HCT116 (cell line): ENCODE measurements at regions not wholly inside any gene's neighbourhood (a gene's known extent, or its start where the extent isn't known, plus 50 kb on each side); places are given as distances from the start of the nearest gene placed in this dataset.
"Not testable (repeated sequence)": the region's sequence is repeated elsewhere in the genome, so short reads cannot be mapped to it uniquely, and the experiment has no call there.

Source experiments
- ATAC-seq: fragments of 200-7000 bp; cut with Tn5 transposase; 2 replicates; pipeline ENCODE4 v1.9.1; 2020; ENCODE audit warnings: mild to moderate bottlenecking, moderate library complexity
- BruUV-seq: library from RNA; stranded (reverse); fragments of 400-500 nt; replicated peaks from 2 replicates; lab custom pipeline; 2021; lab: Mats Ljungman, UMichigan
- CTCF ChIA-PET: fragments of 300-600 bp; sonication (Branson Sonifier 250); formaldehyde crosslinking; loops from one replicate; lab custom pipeline; 2021; ENCODE audit warnings: antibody characterized with exemption; lab: Charles Lee
- POLR2A ChIA-PET: fragments of 300-600, 350-600 bp; sonication (Branson Sonifier 250); formaldehyde crosslinking; loops from one replicate; lab custom pipeline; 2021; ENCODE audit warnings: antibody characterized with exemption; lab: Charles Lee
- RAD21 ChIA-PET, 2 experiments: fragments of 300-600 bp; sonication (Branson Sonifier 250); formaldehyde crosslinking; loops; one replicate each; lab custom pipeline; 2023; ENCODE audit warnings: low total read pairs in 2 of 2; ENCODE audit not compliant: uncharacterized antibody in 2 of 2, unreplicated experiment in 2 of 2, low non-redundant PET in 1 of 2; lab: Charles Lee
- DNase-seq: peaks from one replicate; pipeline ENCODE4 v3.0.0-alpha.2; 2010; ENCODE audit warnings: low read depth, low spot score
- H2AFZ ChIP-seq: fragments of 200-600 bp; shearing (Covaris generic), sonication (generic); 2 replicates; pipeline ENCODE4 v1.6.1; 2017; ENCODE audit warnings: low read depth, mixed run types, mixed read lengths, antibody characterized with exemption, low read length; ENCODE audit not compliant: poor library complexity, severe bottlenecking
- H3K27ac ChIP-seq: 2 replicates; pipeline ENCODE4 v1.5.1; 2012; ENCODE audit warnings: low read depth, low read length
- H3K27me3 ChIP-seq: fragments of 200-600 bp; sonication (generic); 2 replicates; pipeline ENCODE4 v1.6.1; 2016; ENCODE audit warnings: mixed run types, low read length, mixed read lengths; ENCODE audit not compliant: insufficient read depth
- H3K36me3 ChIP-seq, 2 experiments: fragments of 200-500 bp in 1 of 2; fragments of 200-600 bp in 1 of 2; sonication (Bioruptor generic) in 1 of 2; sonication (generic) in 1 of 2; 2 replicates each; pipeline versions ENCODE4 v1.5.1 to v1.6.1; 2014 to 2016; ENCODE audit warnings: low read length in 2 of 2, inconsistent platforms in 1 of 2, mixed read lengths in 1 of 2, mixed run types in 1 of 2; ENCODE audit not compliant: insufficient read depth in 2 of 2, control insufficient read depth in 1 of 2
- H3K4me1 ChIP-seq, 2 experiments: fragments of 200-600 bp in 1 of 2; sonication (generic) in 1 of 2; 2 replicates each; pipeline versions ENCODE4 v1.5.1 to v1.6.1; 2012 to 2017; ENCODE audit warnings: low read length in 2 of 2, inconsistent platforms in 1 of 2, mild to moderate bottlenecking in 1 of 2, mixed read lengths in 1 of 2, mixed run types in 1 of 2, moderate library complexity in 1 of 2; ENCODE audit not compliant: insufficient read depth in 2 of 2, control insufficient read depth in 1 of 2
- H3K4me2 ChIP-seq: fragments of 200-600 bp; sonication (generic); 2 replicates; pipeline ENCODE4 v1.6.1; 2017; ENCODE audit warnings: mixed run types, low read length, mixed read lengths
- H3K4me3 ChIP-seq, 2 experiments: fragments of 200-600 bp in 1 of 2; sonication (generic) in 1 of 2; replicated peaks in 1 of 2; 2 replicates each; pipeline ENCODE4 v1.5.1; 2011 to 2016; ENCODE audit warnings: low read length in 2 of 2, control low read depth in 1 of 2, low read depth in 1 of 2, mild to moderate bottlenecking in 1 of 2, mixed read lengths in 1 of 2, mixed run types in 1 of 2
- H3K79me2 ChIP-seq: fragments of 200-600 bp; sonication (generic); 2 replicates; pipeline ENCODE4 v1.6.1; 2017; ENCODE audit warnings: mild to moderate bottlenecking, mixed run types, low read length, moderate library complexity, mixed read lengths; ENCODE audit not compliant: insufficient read depth
- H3K9ac ChIP-seq: fragments of 200-600 bp; sonication (generic); 2 replicates; pipeline ENCODE4 v1.6.1; 2016; ENCODE audit warnings: low read length, mixed read lengths
- H3K9me2 ChIP-seq: fragments of 200-600 bp; sonication (generic), shearing (Covaris generic); 2 replicates; pipeline ENCODE4 v1.6.1; 2017; ENCODE audit warnings: mixed run types, mild to moderate bottlenecking, moderate library complexity; ENCODE audit not compliant: insufficient read depth
- H3K9me3 ChIP-seq, 2 experiments: fragments of 200-500 bp in 1 of 2; fragments of 200-600 bp in 1 of 2; sonication (Bioruptor generic) in 1 of 2; sonication (generic) in 1 of 2; 2 replicates each; pipeline ENCODE4 v1.6.1; 2014 to 2017; ENCODE audit warnings: low read length in 2 of 2, mixed read lengths in 2 of 2, inconsistent platforms in 1 of 2, low read depth in 1 of 2, mild to moderate bottlenecking in 1 of 2, mixed run types in 1 of 2, moderate library complexity in 1 of 2; ENCODE audit not compliant: control insufficient read depth in 1 of 2, insufficient read depth in 1 of 2
- H4K20me1 ChIP-seq: fragments of 200-600 bp; sonication (generic), shearing (Covaris generic); 2 replicates; pipeline ENCODE4 v1.6.1; 2017; ENCODE audit warnings: mixed run types, mild to moderate bottlenecking, moderate library complexity; ENCODE audit not compliant: insufficient read depth
- ATF3 ChIP-seq: IDR thresholded peaks from 2 replicates; pipeline ENCODE4 v1.6.1; 2012
- CBX3 ChIP-seq: IDR thresholded peaks from 2 replicates; pipeline ENCODE4 v1.6.1; 2012; ENCODE audit warnings: low read depth
- EGR1 ChIP-seq: IDR thresholded peaks from 2 replicates; pipeline ENCODE4 v1.6.1; 2012; ENCODE audit warnings: low read depth
- ELF1 ChIP-seq: IDR thresholded peaks from 2 replicates; pipeline ENCODE4 v1.6.1; 2012; ENCODE audit warnings: low read depth, borderline replicate concordance
- EZH2 ChIP-seq: fragments of 200-600 bp; sonication (generic); IDR thresholded peaks from 2 replicates; pipeline ENCODE4 v1.6.1; 2017; ENCODE audit warnings: antibody characterized with exemption, mixed run types
- EZH2phosphoT487 ChIP-seq: fragments of 200-600 bp; IDR thresholded peaks from 2 replicates; pipeline ENCODE4 v1.6.1; 2018; ENCODE audit warnings: antibody characterized with exemption, borderline replicate concordance
- FOSL1 ChIP-seq: IDR thresholded peaks from 2 replicates; pipeline ENCODE4 v1.6.1; 2012; ENCODE audit warnings: low read depth
- JUND ChIP-seq: IDR thresholded peaks from 2 replicates; pipeline ENCODE4 v1.6.1; 2012
- MAX ChIP-seq: IDR thresholded peaks from 2 replicates; pipeline ENCODE4 v1.6.1; 2012
- POLR2A ChIP-seq: IDR thresholded peaks from 2 replicates; pipeline ENCODE4 v1.7.0; 2011; ENCODE audit warnings: borderline replicate concordance; ENCODE audit not compliant: insufficient read depth, insufficient read length; ENCODE audit errors: extremely low read depth
- POLR2AphosphoS5 ChIP-seq: IDR thresholded peaks from 2 replicates; pipeline ENCODE4 v1.6.1; 2011; ENCODE audit warnings: mild to moderate bottlenecking, low read depth, low read length, moderate library complexity
- RAD21 ChIP-seq: IDR thresholded peaks from 2 replicates; pipeline ENCODE4 v1.6.1; 2012; ENCODE audit warnings: low read depth, mild to moderate bottlenecking
- SIN3A ChIP-seq: IDR thresholded peaks from 2 replicates; pipeline ENCODE4 v1.6.1; 2012; ENCODE audit warnings: low read depth
- SP1 ChIP-seq: IDR thresholded peaks from 2 replicates; pipeline ENCODE4 v1.6.1; 2012; ENCODE audit warnings: low read depth
- SRF ChIP-seq: IDR thresholded peaks from 2 replicates; pipeline ENCODE4 v1.6.1; 2012; ENCODE audit warnings: low read depth
- TCF7L2 ChIP-seq: IDR thresholded peaks from 2 replicates; pipeline ENCODE4 v1.7.0; 2011; ENCODE audit warnings: borderline replicate concordance, inconsistent platforms; ENCODE audit not compliant: insufficient read depth, insufficient read length; ENCODE audit errors: extremely low read depth
- YY1 ChIP-seq: IDR thresholded peaks from 2 replicates; pipeline ENCODE4 v1.6.1; 2011; ENCODE audit warnings: low read length, low read depth, moderate library complexity, mild to moderate bottlenecking; ENCODE audit not compliant: insufficient replicate concordance; ENCODE audit errors: extremely low read depth
- ZBTB33 ChIP-seq: IDR thresholded peaks from 2 replicates; pipeline ENCODE4 v1.6.1; 2011; ENCODE audit warnings: mild to moderate bottlenecking, low read length, moderate library complexity; ENCODE audit not compliant: insufficient replicate concordance; ENCODE audit errors: extremely low read depth
- ZFX ChIP-seq: fragments of 450-650 bp; IDR thresholded peaks from 2 replicates; pipeline ENCODE4 v1.6.1; 2017
- ZNF274 ChIP-seq: fragments of 200-500 bp; sonication (Bioruptor generic); IDR thresholded peaks from 2 replicates; pipeline ENCODE4 v1.6.1; 2014; ENCODE audit warnings: mild to moderate bottlenecking, low read depth, low read length, inconsistent platforms
- intact Hi-C: fragments of 100-400 bp; cut with micrococcal nuclease; formaldehyde crosslinking; loops from 2 replicates; pipeline ENCODE4 v1.10.0; 2022

GRCh38 chr15:95035106-95035505 is 803.7 kb downstream of the MCTP2 start (continued):
- TF ChIP-seq ELF1 (no peak), TCF7L2 (no peak), ZFX (no peak), POLR2AphosphoS5 (no peak)

GRCh38 chr15:95041297-95041696 is 809.9 kb downstream of the MCTP2 start:
- Histone ChIP-seq H3K9me3 (no peaks in the 10 kb centered on the region), H3K79me2 (no peaks in the 10 kb centered on the region), H3K4me2 (no peak overlapping the region), H3K9me2 (no peaks in the 10 kb centered on the region), H3K4me1 (no peaks in the 10 kb centered on the region), H3K9ac (no peak overlapping the region)
- RAD21 ChIA-PET, result no interaction called here
- TF ChIP-seq ATF3, result no peak
- no peak for TF ChIP-seq CBX3
- TF ChIP-seq EGR1, result no peak
- TF ChIP-seq MAX, result no peak
- no peak for TF ChIP-seq JUND
- TF ChIP-seq ZFX, result no peak
- TF ChIP-seq RAD21, result no peak
- no peak for TF ChIP-seq SRF
- TF ChIP-seq TCF7L2, result no peak
- no peak for TF ChIP-seq EZH2
- TF ChIP-seq SP1, result no peak
- no peak for TF ChIP-seq FOSL1
- no peak for TF ChIP-seq YY1
- no peak for TF ChIP-seq POLR2AphosphoS5
- no peak for TF ChIP-seq ELF1
- no peak for TF ChIP-seq POLR2A
- no peak for TF ChIP-seq ZBTB33
- no peak for TF ChIP-seq SIN3A
- TF ChIP-seq EZH2phosphoT487, result no peak
- no peak for TF ChIP-seq ZNF274
- TF ChIP-seq, all 23 proteins: peak for 0
- ChIA-PET CTCF (no interaction called here), POLR2A (no interaction called here)
- no peaks in the 10 kb centered on the region for H4K20me1 ChIP-seq
- DNase-seq (no peak), ATAC-seq (no peak)
- BruUV-seq, result no TSS peak
- H3K36me3 ChIP-seq, result no peaks in the 10 kb centered on the region
- no peaks in the 10 kb centered on the region for H3K27me3 ChIP-seq
- intact Hi-C loops, result no loop called here
- no peak overlapping the region for H3K4me3 ChIP-seq
- no peak overlapping the region for H3K27ac ChIP-seq
- H2AFZ ChIP-seq, result no peak overlapping the region

GRCh38 chr15:95043236-95043932 is 812.0 kb downstream of the MCTP2 start:
- H3K79me2 ChIP-seq, H3K4me2 ChIP-seq, POLR2A ChIA-PET, BruUV-seq, H3K4me1 ChIP-seq, H4K20me1 ChIP-seq, H3K36me3 ChIP-seq, H3K4me3 ChIP-seq, CTCF ChIA-PET, H2AFZ ChIP-seq, H3K27me3 ChIP-seq, intact Hi-C loops, DNase-seq, H3K27ac ChIP-seq, H3K9me2 ChIP-seq, H3K9me3 ChIP-seq, H3K9ac ChIP-seq, ATAC-seq: not testable (repeated sequence)
- RAD21 ChIA-PET, result interaction anchor here in 1 of 2 experiments (0.8 kb wide), 1 partner anchor 11 kb away, joined by 3 read pairs; no protein-coding TSS in a partner anchor
